Type B pancreatic cell (in vitro differentiated cells): ENCODE measurements at regions not wholly inside any gene's neighbourhood (a gene's known extent, or its start where the extent isn't known, plus 50 kb on each side); places are given as distances from the start of the nearest gene placed in this dataset.

Experiments used
- DNase-seq: peaks from one replicate; pipeline ENCODE4 v3.0.0; 2021; ENCODE audit warnings: mixed read lengths; ENCODE audit not compliant: unreplicated experiment; ENCODE audit errors: extremely low spot score
- H3K27ac Mint-ChIP-seq: 2 replicates; pipeline ENCODE4 v1.8.0; 2021; ENCODE audit warnings: mild to moderate bottlenecking, mixed read lengths
- H3K27me3 Mint-ChIP-seq: 2 replicates; pipeline ENCODE4 v1.8.0; 2021; ENCODE audit warnings: mixed read lengths
- H3K36me3 Mint-ChIP-seq: 2 replicates; pipeline ENCODE4 v1.8.0; 2021; ENCODE audit warnings: mixed read lengths
- H3K4me1 Mint-ChIP-seq: one replicate; pipeline ENCODE4 v1.8.0; 2021; ENCODE audit warnings: mixed read lengths; ENCODE audit not compliant: unreplicated experiment
- H3K4me3 Mint-ChIP-seq: 2 replicates; pipeline ENCODE4 v1.8.0; 2021; ENCODE audit warnings: mild to moderate bottlenecking, mixed read lengths
- H3K9me3 Mint-ChIP-seq: 2 replicates; pipeline ENCODE4 v1.8.0; 2021; ENCODE audit warnings: mixed read lengths
- TF ChIP-seq, protein P1 (sequence below): fragments of 200-600 bp; sonication (generic); conservative IDR thresholded peaks from 2 replicates; pipeline ENCODE4 v1.5.0; 2021; ENCODE audit warnings: antibody characterized with exemption, mild to moderate bottlenecking

DNA sequence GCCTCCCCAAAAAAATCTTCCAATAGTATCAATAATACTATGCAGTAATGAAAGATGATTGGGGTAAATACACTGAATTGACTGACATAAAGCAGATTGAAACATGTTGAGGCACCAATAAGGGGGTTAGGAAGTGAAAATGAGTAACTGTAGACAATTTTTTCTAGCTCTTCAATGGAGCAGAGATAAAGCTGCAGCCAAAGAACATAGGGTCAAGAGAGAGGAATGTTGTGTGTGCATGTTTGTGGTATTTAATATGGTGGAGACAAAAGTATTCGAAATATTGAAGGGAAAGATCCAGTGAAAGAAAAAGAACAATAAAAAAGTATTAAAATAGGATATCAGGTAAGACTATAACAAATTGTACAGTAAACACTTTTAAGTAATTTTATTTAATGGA, 450.0 kb upstream of the CCDC179 start:
- DNase-seq = no peak
- TF ChIP-seq, protein P1, sequence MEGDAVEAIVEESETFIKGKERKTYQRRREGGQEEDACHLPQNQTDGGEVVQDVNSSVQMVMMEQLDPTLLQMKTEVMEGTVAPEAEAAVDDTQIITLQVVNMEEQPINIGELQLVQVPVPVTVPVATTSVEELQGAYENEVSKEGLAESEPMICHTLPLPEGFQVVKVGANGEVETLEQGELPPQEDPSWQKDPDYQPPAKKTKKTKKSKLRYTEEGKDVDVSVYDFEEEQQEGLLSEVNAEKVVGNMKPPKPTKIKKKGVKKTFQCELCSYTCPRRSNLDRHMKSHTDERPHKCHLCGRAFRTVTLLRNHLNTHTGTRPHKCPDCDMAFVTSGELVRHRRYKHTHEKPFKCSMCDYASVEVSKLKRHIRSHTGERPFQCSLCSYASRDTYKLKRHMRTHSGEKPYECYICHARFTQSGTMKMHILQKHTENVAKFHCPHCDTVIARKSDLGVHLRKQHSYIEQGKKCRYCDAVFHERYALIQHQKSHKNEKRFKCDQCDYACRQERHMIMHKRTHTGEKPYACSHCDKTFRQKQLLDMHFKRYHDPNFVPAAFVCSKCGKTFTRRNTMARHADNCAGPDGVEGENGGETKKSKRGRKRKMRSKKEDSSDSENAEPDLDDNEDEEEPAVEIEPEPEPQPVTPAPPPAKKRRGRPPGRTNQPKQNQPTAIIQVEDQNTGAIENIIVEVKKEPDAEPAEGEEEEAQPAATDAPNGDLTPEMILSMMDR = no peak
- H3K4me3 Mint-ChIP-seq = no peak overlapping the region

DNA sequence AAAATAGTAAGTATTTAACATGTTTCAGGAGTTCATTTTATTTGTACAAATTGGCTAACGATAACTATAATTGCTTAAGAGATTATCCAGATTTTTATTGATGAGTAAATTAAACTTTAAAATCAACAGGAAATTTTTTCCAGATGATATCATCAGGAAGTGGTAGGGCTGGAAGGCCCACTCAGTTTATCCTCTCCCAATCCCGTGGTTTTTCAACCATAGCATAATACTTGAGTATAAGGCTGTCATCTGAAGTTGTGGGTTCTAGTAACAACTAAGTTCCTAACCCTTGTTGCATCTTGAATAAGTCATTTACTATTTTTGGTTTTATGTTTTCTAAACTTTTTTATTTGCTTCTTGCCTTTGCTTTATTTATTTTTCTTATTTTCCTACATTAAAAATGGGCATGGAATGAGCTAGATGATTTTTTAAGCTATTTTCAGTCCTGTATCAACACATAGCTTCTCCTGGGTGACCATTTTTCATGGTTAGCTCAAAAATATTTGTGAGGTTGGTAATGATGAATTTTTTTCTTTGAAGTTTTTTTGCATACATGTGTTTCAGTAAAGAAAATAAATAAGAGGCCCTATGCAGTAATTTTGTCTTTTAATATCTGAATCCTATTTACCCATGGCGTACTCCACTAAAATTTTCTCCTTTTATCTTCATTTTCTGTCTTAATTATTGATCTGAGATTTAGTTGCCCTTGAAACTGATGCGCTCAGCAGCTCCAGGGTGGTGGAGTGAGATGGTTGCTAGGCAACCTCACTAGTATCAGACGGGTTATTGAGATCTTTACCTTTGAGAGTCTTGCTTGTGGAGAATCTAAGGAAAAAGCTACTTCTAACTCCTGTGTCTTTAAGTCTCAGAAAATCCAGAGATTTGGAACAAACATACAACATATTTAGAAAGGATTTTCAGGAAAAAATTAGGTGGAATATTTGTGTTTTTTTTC, 452.0 kb upstream of the CCDC179 start:
- peak overlapping the region; percentile 11 for H3K27ac Mint-ChIP-seq
- TF ChIP-seq, protein P1 = no peak
- H3K36me3 Mint-ChIP-seq = no peaks in the 10 kb centered on the region
- no peak overlapping the region for H3K4me3 Mint-ChIP-seq
- DNase-seq = no peak
- H3K4me1 Mint-ChIP-seq = peaks cover 13% of the 10 kb centered on the region
- H3K27me3 Mint-ChIP-seq = no peaks in the 10 kb centered on the region
- peaks cover 4% of the 10 kb centered on the region for H3K9me3 Mint-ChIP-seq

More for the DNA sequence above, 450.0 kb upstream of the CCDC179 start:
- Mint-ChIP-seq H3K9me3 (peaks cover 4% of the 10 kb centered on the region), H3K4me1 (peaks cover 13% of the 10 kb centered on the region), H3K27me3 (no peaks in the 10 kb centered on the region), H3K36me3 (no peaks in the 10 kb centered on the region), H3K27ac (no peak overlapping the region)

DNA sequence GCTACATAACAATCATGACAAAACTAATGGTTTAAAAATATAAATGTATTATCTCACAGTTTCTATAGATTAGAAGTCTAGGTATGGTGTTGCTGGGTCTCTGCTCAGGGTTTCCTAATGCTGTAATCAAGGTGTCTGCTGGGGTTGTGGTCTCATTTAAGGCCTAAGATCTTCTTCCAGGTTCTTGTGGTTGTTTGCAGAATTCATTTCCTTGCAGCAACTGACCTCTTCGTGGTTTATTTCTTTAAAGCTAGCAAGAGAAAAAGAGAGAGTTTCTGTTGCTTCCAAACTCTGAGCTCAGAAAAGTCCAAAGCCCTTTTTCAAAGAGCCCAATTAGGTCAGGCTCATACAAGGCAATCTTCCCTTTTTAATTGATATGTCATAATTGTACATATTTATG, 452.7 kb upstream of the CCDC179 start:
- TF ChIP-seq, protein P1 = no peak

DNA sequence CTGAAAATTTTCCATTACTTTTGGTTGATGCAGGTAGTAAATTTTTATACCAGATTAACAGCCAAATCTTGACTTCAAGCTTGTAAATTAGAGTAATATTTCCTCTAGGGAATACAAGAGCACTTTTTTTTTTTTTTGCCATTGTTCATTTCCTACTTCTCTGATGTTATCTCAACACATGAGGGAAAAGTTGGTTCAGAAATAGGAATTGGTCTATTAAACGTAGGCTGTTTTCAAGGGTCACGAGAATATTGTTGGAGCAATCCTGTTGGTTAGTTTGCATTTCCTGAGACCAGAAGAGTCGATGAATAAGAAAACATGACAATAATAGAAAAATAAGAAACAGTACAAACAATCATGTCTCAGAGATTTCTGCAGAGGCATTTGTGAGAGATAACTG, 453.9 kb upstream of the CCDC179 start:
- H3K36me3 Mint-ChIP-seq = no peaks in the 10 kb centered on the region
- H3K27ac Mint-ChIP-seq = no peak overlapping the region
- H3K9me3 Mint-ChIP-seq = peaks cover 4% of the 10 kb centered on the region
- peaks cover 13% of the 10 kb centered on the region for H3K4me1 Mint-ChIP-seq
- H3K27me3 Mint-ChIP-seq = no peaks in the 10 kb centered on the region
- no peak overlapping the region for H3K4me3 Mint-ChIP-seq
- DNase-seq = no peak
- TF ChIP-seq, protein P1 = no peak

More for the DNA sequence above, 452.7 kb upstream of the CCDC179 start:
- Mint-ChIP-seq H3K4me3 (no peak overlapping the region), H3K9me3 (peaks cover 4% of the 10 kb centered on the region), H3K27ac (no peak overlapping the region), H3K36me3 (no peaks in the 10 kb centered on the region), H3K4me1 (peaks cover 13% of the 10 kb centered on the region), H3K27me3 (no peaks in the 10 kb centered on the region)
- DNase-seq = no peak

DNA sequence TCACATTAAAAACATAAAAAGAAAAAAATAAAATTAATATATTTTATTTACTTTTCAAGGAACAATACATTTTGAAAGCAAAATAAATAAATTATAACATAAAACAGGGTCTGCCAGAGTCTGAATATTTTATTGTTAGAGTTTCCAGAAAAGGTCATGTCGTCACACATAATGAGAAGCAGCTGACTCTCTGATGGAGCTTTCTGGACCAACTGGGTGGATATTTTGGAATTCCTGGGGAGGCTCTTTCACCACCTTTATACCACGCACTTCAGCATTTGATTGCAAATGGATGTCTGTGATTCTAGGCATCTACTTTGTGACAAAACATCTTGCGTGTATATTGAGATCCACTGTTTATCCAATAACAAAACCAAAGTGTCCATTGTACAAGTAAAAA, 455.0 kb upstream of the CCDC179 start:
- Mint-ChIP-seq H3K9me3 (peaks cover 2% of the 10 kb centered on the region), H3K4me1 (peaks cover 13% of the 10 kb centered on the region), H3K27ac (no peak overlapping the region), H3K27me3 (no peaks in the 10 kb centered on the region), H3K4me3 (no peak overlapping the region), H3K36me3 (no peaks in the 10 kb centered on the region)
- no peak for DNase-seq
- TF ChIP-seq, protein P1 = no peak
